WTC11 (cell line): ENCODE measurements at regions not wholly inside any gene's neighbourhood (a gene's known extent, or its start where the extent isn't known, plus 50 kb on each side); places are given as distances from the start of the nearest gene placed in this dataset.

Experiments used
- ARID4B ChIP-seq: sonication (generic); formaldehyde crosslinking; IDR thresholded peaks from 2 replicates; pipeline ENCODE4 v1.8.0; 2023; ENCODE audit warnings: missing genetic modification reagents, mild to moderate bottlenecking, borderline replicate concordance
- CBFB ChIP-seq: sonication (generic); formaldehyde crosslinking; IDR thresholded peaks from 2 replicates; pipeline ENCODE4 v1.8.1; 2022; ENCODE audit warnings: mild to moderate bottlenecking, low read depth, missing genetic modification reagents
- CTCF ChIP-seq: fragments of 200-600 bp; IDR thresholded peaks from 2 replicates; pipeline ENCODE4 v1.8.0; 2022; ENCODE audit warnings: antibody characterized with exemption
- ESRRA ChIP-seq: sonication (generic); formaldehyde crosslinking; IDR thresholded peaks from 2 replicates; pipeline ENCODE4 v1.8.1; 2022; ENCODE audit warnings: mild to moderate bottlenecking, missing genetic modification reagents, borderline replicate concordance
- SMAD4 ChIP-seq: sonication (generic); formaldehyde crosslinking; IDR thresholded peaks from 2 replicates; pipeline ENCODE4 v1.8.0; 2022; ENCODE audit warnings: mild to moderate bottlenecking, missing genetic modification reagents

GRCh38 chr2:17326717-17327116, 191.5 kb downstream of the RAD51AP2 start:
- TF ChIP-seq CTCF (no peak), ARID4B (CRISPR knock-in tag) (no peak), ESRRA (CRISPR knock-in tag) (no peak), CBFB (no peak), SMAD4 (no peak)
